SKM-1 (cell line): ENCODE measurements at regions not wholly inside any gene's neighbourhood (a gene's known extent, or its start where the extent isn't known, plus 50 kb on each side); places are given as distances from the start of the nearest gene placed in this dataset.

ENCODE experiments used
- DNase-seq: peaks from one replicate; lab custom pipeline; 2025; ENCODE audit not compliant: unreplicated experiment; lab: John Stamatoyannopoulos, UW

GRCh38 chr3:178258121-178258520 lies 278.1 kb upstream of the KCNMB2 start:
- no peak for DNase-seq

GRCh38 chr3:178259703-178260102 lies 276.5 kb upstream of the KCNMB2 start:
- no peak for DNase-seq

- DNase-seq = no peak
These were observed 275.2 kb upstream of the KCNMB2 start for GRCh38 chr3:178260887-178261565.

GRCh38 chr3:178263236-178263916 lies 272.9 kb upstream of the KCNMB2 start:
- peak; percentile 34 for DNase-seq

- DNase-seq = no peak
These were observed 268.9 kb upstream of the KCNMB2 start for GRCh38 chr3:178267158-178267844.

- DNase-seq = no peak
These were observed 265.4 kb upstream of the KCNMB2 start for GRCh38 chr3:178270838-178271237.

GRCh38 chr3:178271740-178272387 lies 264.4 kb upstream of the KCNMB2 start:
- DNase-seq = no peak

GRCh38 chr3:178272841-178273240 lies 263.4 kb upstream of the KCNMB2 start:
- no peak for DNase-seq

- no peak for DNase-seq
These were observed 261.5 kb upstream of the KCNMB2 start for GRCh38 chr3:178274711-178275110.

- DNase-seq = no peak
These were observed 260.9 kb upstream of the KCNMB2 start for GRCh38 chr3:178275311-178275710.

- no peak for DNase-seq
These were observed 260.4 kb upstream of the KCNMB2 start for GRCh38 chr3:178275793-178276192.

GRCh38 chr3:178277605-178278004 lies 258.6 kb upstream of the KCNMB2 start:
- no peak for DNase-seq

- no peak for DNase-seq
These were observed 252.7 kb upstream of the KCNMB2 start for GRCh38 chr3:178283561-178283960.

GRCh38 chr3:178284181-178284580 lies 252.1 kb upstream of the KCNMB2 start:
- DNase-seq = no peak

- DNase-seq = no peak
These were observed 248.2 kb upstream of the KCNMB2 start for GRCh38 chr3:178288074-178288473.

- DNase-seq = no peak
These were observed 246.6 kb upstream of the KCNMB2 start for GRCh38 chr3:178289544-178290160.

- DNase-seq = no peak
These were observed 244.5 kb upstream of the KCNMB2 start for GRCh38 chr3:178291574-178292370.

- DNase-seq = no peak
These were observed 240.8 kb upstream of the KCNMB2 start for GRCh38 chr3:178295292-178295912.

GRCh38 chr3:178297199-178297598 lies 239.0 kb upstream of the KCNMB2 start:
- DNase-seq = no peak

GRCh38 chr3:178297740-178298139 lies 238.5 kb upstream of the KCNMB2 start:
- no peak for DNase-seq
